ENCODE measurements at regions not wholly inside any gene's neighbourhood (a gene's known extent, or its start where the extent isn't known, plus 50 kb on each side); places are given as distances from the start of the nearest gene placed in this dataset.

- DNase-seq (ENCODE audit: low read depth, low spot score): no peak
- POLR2A ChIA-PET: no interaction called here
Measured at GRCh38 chr2:81403508-81403907, 1099.0 kb upstream of the LRRTM1 start.

GRCh38 chr2:81396417-81397019, 1092.0 kb upstream of the LRRTM1 start:
- no TSS peak for BruUV-seq (replicated peaks)
- Histone ChIP-seq H3K27me3 (ENCODE audit: control insufficient read depth, insufficient read depth, low read length) (no peaks in the 10 kb centered on the region), H3K36me3 (ENCODE audit: control insufficient read depth, insufficient read depth, low read length) (no peaks in the 10 kb centered on the region), H3K9me3 (ENCODE audit: control insufficient read depth, insufficient read depth, low read depth, low read length) (no peaks in the 10 kb centered on the region), H3K4me3 (ENCODE audit: low read depth in 2 of 2, low read length in 2 of 2) (no peak overlapping the region), H3K27ac (ENCODE audit: low read length) (no peak overlapping the region), H3K4me1 (ENCODE audit: control insufficient read depth, insufficient read depth, low read length) (no peaks in the 10 kb centered on the region)
- DNase-seq (ENCODE audit: low read depth, low spot score) (no peak), ATAC-seq (no peak)
- intact Hi-C loops (cut with micrococcal nuclease; ENCODE audit: unreplicated experiment) (no loop called here), in situ Hi-C loops (cut with HindIII; ENCODE audit: low pct_unique_long_range_greater_than_20kb, low sequenced_read_pairs) (no loop called here)
- POLR2A ChIA-PET: no interaction called here
- TF ChIP-seq REST (IDR thresholded peaks at IDR 0.05; ENCODE audit: insufficient read depth in 1 of 2, low read depth in 2 of 2, low read length in 1 of 2) (no peak), SIN3A (IDR thresholded peaks at IDR 0.05; ENCODE audit: borderline replicate concordance, insufficient read depth, low read depth, low read length) (no peak), POLR2AphosphoS5 (IDR thresholded peaks at IDR 0.05; ENCODE audit: low read depth, low read length) (no peak), TCF7L2 (IDR thresholded peaks at IDR 0.05; ENCODE audit: low read depth, low read length) (no peak), CTCF (IDR thresholded peaks at IDR 0.05) (no peak)
- CTCF ChIA-PET: interaction anchor here (0.6 kb wide), 1 partner anchor 217 kb away, joined by 3 read pairs; no protein-coding TSS in a partner anchor

More at GRCh38 chr2:81403508-81403907, 1099.0 kb upstream of the LRRTM1 start:
- Histone ChIP-seq H3K9me3 (ENCODE audit: control insufficient read depth, insufficient read depth, low read depth, low read length) (no peaks in the 10 kb centered on the region), H3K4me3 (ENCODE audit: low read depth in 2 of 2, low read length in 2 of 2) (no peak overlapping the region), H3K27ac (ENCODE audit: low read length) (no peak overlapping the region), H3K4me1 (ENCODE audit: control insufficient read depth, insufficient read depth, low read length) (no peaks in the 10 kb centered on the region), H3K27me3 (ENCODE audit: control insufficient read depth, insufficient read depth, low read length) (no peaks in the 10 kb centered on the region), H3K36me3 (ENCODE audit: control insufficient read depth, insufficient read depth, low read length) (no peaks in the 10 kb centered on the region)
- CTCF ChIA-PET: no interaction called here
- no peak for ATAC-seq
- in situ Hi-C loops (cut with HindIII; ENCODE audit: low pct_unique_long_range_greater_than_20kb, low sequenced_read_pairs) (no loop called here), intact Hi-C loops (cut with micrococcal nuclease; ENCODE audit: unreplicated experiment) (no loop called here)
- BruUV-seq (replicated peaks): no TSS peak
- TF ChIP-seq SIN3A (IDR thresholded peaks at IDR 0.05; ENCODE audit: borderline replicate concordance, insufficient read depth, low read depth, low read length) (no peak), TCF7L2 (IDR thresholded peaks at IDR 0.05; ENCODE audit: low read depth, low read length) (no peak), CTCF (IDR thresholded peaks at IDR 0.05) (no peak), REST (IDR thresholded peaks at IDR 0.05; ENCODE audit: insufficient read depth in 1 of 2, low read depth in 2 of 2, low read length in 1 of 2) (no peak), POLR2AphosphoS5 (IDR thresholded peaks at IDR 0.05; ENCODE audit: low read depth, low read length) (no peak)

Data from Panc1 (cell line).